ENCODE measurements at regions not wholly inside any gene's neighbourhood (a gene's known extent, or its start where the extent isn't known, plus 50 kb on each side); places are given as distances from the start of the nearest gene placed in this dataset.

DNA sequence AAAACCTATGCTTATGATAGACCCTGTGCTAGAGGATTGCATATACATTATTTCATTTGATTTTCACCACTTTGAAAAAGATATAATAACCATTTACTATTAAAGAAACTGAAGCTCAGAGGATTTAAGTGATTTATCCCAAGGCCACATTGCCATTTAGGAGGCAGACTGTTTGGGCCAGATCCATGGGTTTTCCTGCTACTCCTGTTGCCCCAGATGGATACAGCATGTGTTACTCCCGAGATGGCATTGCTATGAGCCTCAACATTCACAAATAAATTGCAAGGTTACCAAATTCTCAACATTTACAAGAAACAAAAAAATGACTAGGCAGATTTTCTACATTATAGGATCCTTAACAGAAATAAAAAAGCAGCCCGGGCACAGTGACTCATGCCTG lies 322.1 kb upstream of the SOX9 start:
- TF ChIP-seq CTCF (IDR thresholded peaks at IDR 0.05) = no peak
- no peak for TF ChIP-seq EZH2 (IDR thresholded peaks at IDR 0.05; ENCODE audit: borderline replicate concordance, insufficient read depth, low read depth, low read length, poor library complexity, severe bottlenecking)

All from B cell (primary cell).